ENCODE measurements at regions not wholly inside any gene's neighbourhood (a gene's known extent, or its start where the extent isn't known, plus 50 kb on each side); places are given as distances from the start of the nearest gene placed in this dataset.

- H3K4me3 ChIP-seq (ENCODE audit: low read depth, low read length): no peak overlapping the region
- no peak for TF ChIP-seq CTCF (conservative IDR thresholded peaks at IDR 0.05; ENCODE audit: low read depth, low read length)
- no peak for DNase-seq (ENCODE audit: low read depth)
These were observed 225.0 kb upstream of the SMIM21 start for GRCh38 chr18:75652528-75652927.

- DNase-seq (ENCODE audit: low read depth): no peak
- TF ChIP-seq CTCF (conservative IDR thresholded peaks at IDR 0.05; ENCODE audit: low read depth, low read length): no peak
- no peak overlapping the region for H3K4me3 ChIP-seq (ENCODE audit: low read depth, low read length)
These were observed 217.4 kb upstream of the SMIM21 start for GRCh38 chr18:75644871-75645270.

DNA sequence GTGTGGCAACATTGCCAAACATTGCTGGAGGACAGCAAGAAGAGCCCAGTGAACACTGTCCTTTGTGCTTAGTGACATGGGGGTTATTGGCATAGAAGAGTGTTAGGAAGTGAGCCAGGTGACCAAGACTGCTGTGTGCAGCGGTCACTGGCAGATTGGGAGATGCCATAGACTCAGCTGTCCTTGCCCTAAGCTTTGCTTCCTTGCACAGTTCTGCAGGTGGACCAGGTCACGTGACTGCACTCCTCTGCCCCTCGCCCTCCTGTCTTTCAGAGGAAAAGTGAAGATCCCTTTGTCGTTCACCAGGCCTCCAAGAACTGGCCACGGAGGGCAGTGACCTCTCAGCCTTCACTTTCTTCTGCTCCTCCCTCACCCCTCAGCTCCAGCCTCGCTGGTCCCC, 215.6 kb upstream of the SMIM21 start:
- DNase-seq (ENCODE audit: low read depth): no peak
- no peak overlapping the region for H3K4me3 ChIP-seq (ENCODE audit: low read depth, low read length)
- TF ChIP-seq CTCF (conservative IDR thresholded peaks at IDR 0.05; ENCODE audit: low read depth, low read length): no peak

- DNase-seq (ENCODE audit: low read depth): no peak
- no peak for TF ChIP-seq CTCF (conservative IDR thresholded peaks at IDR 0.05; ENCODE audit: low read depth, low read length)
These were observed 211.9 kb upstream of the SMIM21 start for GRCh38 chr18:75639472-75639831.

DNA sequence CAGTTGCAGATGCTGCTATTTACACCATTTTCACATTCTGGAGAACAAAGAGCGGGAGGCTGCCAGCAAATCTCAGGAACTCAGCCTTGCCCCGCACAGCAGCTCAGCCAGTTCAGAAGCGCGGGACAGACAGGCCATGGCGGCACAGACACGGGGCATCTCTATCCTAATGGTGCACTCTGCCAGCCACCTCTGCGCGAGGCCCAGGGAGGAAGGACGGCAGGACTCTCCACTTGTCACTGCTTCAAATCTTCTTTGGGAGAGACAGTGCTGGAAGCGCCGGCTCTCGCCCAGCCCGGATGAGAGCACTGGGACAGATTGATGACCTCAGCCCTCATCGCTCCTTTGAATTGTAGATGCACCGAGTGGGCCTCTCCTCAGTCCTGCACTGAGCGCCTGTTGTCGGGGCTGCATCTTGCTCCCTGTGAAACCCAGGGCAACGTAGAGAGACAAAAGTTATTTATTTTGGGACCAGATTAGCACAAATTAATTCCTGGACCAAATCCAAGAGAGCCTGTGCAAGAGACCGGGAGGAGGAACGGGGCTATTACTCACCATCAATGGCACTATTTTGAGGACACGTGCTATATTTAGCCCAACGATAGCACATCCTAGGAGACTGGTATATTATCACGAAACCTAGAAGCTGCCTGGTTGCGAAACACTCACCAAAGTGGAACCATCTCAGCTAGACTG, 211.4 kb upstream of the SMIM21 start:
- peak; percentile 4 for DNase-seq (ENCODE audit: low read depth)
- TF ChIP-seq CTCF (conservative IDR thresholded peaks at IDR 0.05; ENCODE audit: low read depth, low read length): no peak
- no peak overlapping the region for H3K4me3 ChIP-seq (ENCODE audit: low read depth, low read length)

More at GRCh38 chr18:75639472-75639831, 211.9 kb upstream of the SMIM21 start:
- H3K4me3 ChIP-seq (ENCODE audit: low read depth, low read length): no peak overlapping the region

DNA sequence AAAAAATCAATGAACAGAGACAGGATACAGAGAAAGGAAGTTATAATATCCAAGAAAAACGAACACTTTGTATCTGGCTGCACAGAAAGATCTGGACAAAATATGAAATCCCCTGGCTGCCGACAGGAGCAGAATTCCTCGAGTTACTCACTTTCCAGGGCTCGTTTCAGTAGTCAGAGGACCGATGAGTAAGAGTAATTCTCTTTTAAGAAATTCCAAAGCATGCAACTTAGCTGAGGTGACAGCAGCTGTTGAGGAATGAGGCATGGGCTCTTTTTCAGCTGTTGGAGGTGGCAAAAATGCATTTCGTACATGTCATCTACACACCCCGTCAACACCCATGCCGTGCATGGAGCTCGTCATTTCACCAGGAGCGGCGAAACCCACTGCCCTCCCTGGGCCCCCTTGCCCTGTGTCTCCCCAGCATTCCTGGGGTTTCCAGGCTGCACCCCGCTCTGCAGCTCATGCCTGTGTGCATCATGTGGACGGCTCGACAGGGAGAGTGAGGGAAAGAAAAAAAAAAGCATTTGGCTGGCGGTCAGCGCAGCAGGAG, 210.8 kb upstream of the SMIM21 start:
- TF ChIP-seq CTCF (conservative IDR thresholded peaks at IDR 0.05; ENCODE audit: low read depth, low read length): no peak
- peak; percentile 47 for DNase-seq (ENCODE audit: low read depth)
- no peak overlapping the region for H3K4me3 ChIP-seq (ENCODE audit: low read depth, low read length)

GRCh38 chr18:75635096-75635495, 207.6 kb upstream of the SMIM21 start:
- TF ChIP-seq CTCF (conservative IDR thresholded peaks at IDR 0.05; ENCODE audit: low read depth, low read length): no peak
- no peak for DNase-seq (ENCODE audit: low read depth)

More at GRCh38 chr18:75635096-75635495, 207.6 kb upstream of the SMIM21 start:
- no peak overlapping the region for H3K4me3 ChIP-seq (ENCODE audit: low read depth, low read length)
